Astrocyte (in vitro differentiated cells and primary cell): ENCODE measurements at regions not wholly inside any gene's neighbourhood (a gene's known extent, or its start where the extent isn't known, plus 50 kb on each side); places are given as distances from the start of the nearest gene placed in this dataset.

Experiments used
- DNase-seq: peaks from one replicate; pipeline ENCODE4 v3.0.0-alpha.2; 2010; ENCODE audit warnings: low read depth
- FAIRE-seq: peaks from 2 replicates; lab custom pipeline; 2011; peaks lifted over from hg19 to GRCh38; lab: Jason Lieb, UNC
- H2AFZ ChIP-seq: 2 replicates; pipeline ENCODE4 v1.6.0; 2012; ENCODE audit warnings: low read depth, low read length, inconsistent platforms
- H3K27ac ChIP-seq: 2 replicates; pipeline ENCODE4 v1.5.1; 2011; ENCODE audit warnings: low read depth, low read length, inconsistent platforms
- H3K27me3 ChIP-seq: 2 replicates; pipeline ENCODE4 v1.6.0; 2011; ENCODE audit warnings: low read length, inconsistent platforms; ENCODE audit not compliant: insufficient read depth
- H3K36me3 ChIP-seq: 2 replicates; pipeline ENCODE4 v1.5.1; 2011; ENCODE audit warnings: low read length, inconsistent platforms; ENCODE audit not compliant: insufficient read depth
- H3K4me1 ChIP-seq: 2 replicates; pipeline ENCODE4 v1.5.1; 2011; ENCODE audit warnings: low read length, inconsistent platforms; ENCODE audit not compliant: insufficient read depth
- H3K4me2 ChIP-seq: 2 replicates; pipeline ENCODE4 v1.6.0; 2012; ENCODE audit warnings: low read length, inconsistent platforms
- H3K4me3 ChIP-seq: 2 replicates; pipeline ENCODE4 v1.5.1; 2011; ENCODE audit warnings: low read depth, mild to moderate bottlenecking, low read length, inconsistent platforms; ENCODE audit not compliant: insufficient read depth
- H3K79me2 ChIP-seq: 2 replicates; pipeline ENCODE4 v1.6.0; 2012; ENCODE audit warnings: mild to moderate bottlenecking, low read length, inconsistent platforms; ENCODE audit not compliant: insufficient read depth
- H3K9ac ChIP-seq: 2 replicates; pipeline ENCODE4 v1.6.0; 2012; ENCODE audit warnings: mild to moderate bottlenecking, low read length, inconsistent platforms
- H3K9me3 ChIP-seq: 2 replicates; pipeline ENCODE4 v1.5.1; 2012; ENCODE audit warnings: low read depth, mild to moderate bottlenecking, low read length, inconsistent platforms; ENCODE audit not compliant: insufficient read depth
- H4K20me1 ChIP-seq: 2 replicates; pipeline ENCODE4 v1.6.0; 2012; ENCODE audit warnings: low read length, inconsistent platforms; ENCODE audit not compliant: insufficient read depth
- H3K27ac Mint-ChIP-seq: one replicate; pipeline ENCODE4 v1.8.0; 2021; ENCODE audit warnings: mild to moderate bottlenecking, mixed read lengths; ENCODE audit not compliant: unreplicated experiment
- H3K27me3 Mint-ChIP-seq: one replicate; pipeline ENCODE4 v1.8.0; 2021; ENCODE audit warnings: low read depth, mixed read lengths; ENCODE audit not compliant: unreplicated experiment
- H3K36me3 Mint-ChIP-seq: one replicate; pipeline ENCODE4 v1.8.0; 2021; ENCODE audit warnings: low read depth, mixed read lengths; ENCODE audit not compliant: unreplicated experiment
- H3K4me1 Mint-ChIP-seq: one replicate; pipeline ENCODE4 v1.8.0; 2021; ENCODE audit warnings: low read depth, mixed read lengths; ENCODE audit not compliant: unreplicated experiment
- H3K4me3 Mint-ChIP-seq: one replicate; pipeline ENCODE4 v1.8.0; 2021; ENCODE audit warnings: mild to moderate bottlenecking, moderate library complexity, mixed read lengths; ENCODE audit not compliant: unreplicated experiment
- H3K9me3 Mint-ChIP-seq: one replicate; pipeline ENCODE4 v1.8.0; 2021; ENCODE audit warnings: mild to moderate bottlenecking, mixed read lengths; ENCODE audit not compliant: unreplicated experiment
- EZH2 ChIP-seq: IDR thresholded peaks from 2 replicates; pipeline ENCODE4 v1.6.1; 2012; ENCODE audit warnings: mild to moderate bottlenecking, low read length, inconsistent platforms; ENCODE audit not compliant: insufficient read depth
- TF ChIP-seq, protein P1 (sequence below): IDR thresholded peaks from 2 replicates; pipeline ENCODE4 v1.5.1; 2011; ENCODE audit warnings: low read depth, mild to moderate bottlenecking, inconsistent platforms, low read length, moderate library complexity; ENCODE audit not compliant: insufficient read depth

DNA sequence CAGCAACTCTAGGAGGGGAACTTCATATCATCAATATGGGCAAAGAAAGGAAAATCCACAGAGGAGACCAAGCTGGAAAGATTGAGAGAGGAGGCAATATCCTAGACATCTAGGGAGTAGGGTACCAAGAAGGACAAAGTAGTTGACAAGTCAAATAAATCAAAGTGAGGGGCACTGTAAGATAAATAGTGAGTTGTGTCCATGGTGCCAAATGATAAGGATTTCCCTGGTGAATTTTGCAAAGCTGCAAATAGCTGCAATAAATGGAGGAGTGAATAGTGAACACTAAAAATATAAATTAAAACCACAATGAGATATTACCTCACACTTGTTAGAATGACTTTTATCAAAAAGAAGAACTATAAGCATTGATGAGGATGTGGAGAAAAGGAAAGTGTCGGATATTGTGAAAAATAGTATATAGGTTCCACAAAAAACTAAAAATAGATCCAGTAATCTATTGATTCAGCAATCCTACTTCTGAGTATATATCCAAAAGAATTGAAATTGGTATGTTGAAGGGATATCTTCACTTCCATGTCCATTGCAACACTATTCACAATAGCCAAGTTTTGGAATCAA is 258.2 kb upstream of the FN1 start:
- H3K4me1 ChIP-seq = peaks cover 34% of the 10 kb centered on the region

DNA sequence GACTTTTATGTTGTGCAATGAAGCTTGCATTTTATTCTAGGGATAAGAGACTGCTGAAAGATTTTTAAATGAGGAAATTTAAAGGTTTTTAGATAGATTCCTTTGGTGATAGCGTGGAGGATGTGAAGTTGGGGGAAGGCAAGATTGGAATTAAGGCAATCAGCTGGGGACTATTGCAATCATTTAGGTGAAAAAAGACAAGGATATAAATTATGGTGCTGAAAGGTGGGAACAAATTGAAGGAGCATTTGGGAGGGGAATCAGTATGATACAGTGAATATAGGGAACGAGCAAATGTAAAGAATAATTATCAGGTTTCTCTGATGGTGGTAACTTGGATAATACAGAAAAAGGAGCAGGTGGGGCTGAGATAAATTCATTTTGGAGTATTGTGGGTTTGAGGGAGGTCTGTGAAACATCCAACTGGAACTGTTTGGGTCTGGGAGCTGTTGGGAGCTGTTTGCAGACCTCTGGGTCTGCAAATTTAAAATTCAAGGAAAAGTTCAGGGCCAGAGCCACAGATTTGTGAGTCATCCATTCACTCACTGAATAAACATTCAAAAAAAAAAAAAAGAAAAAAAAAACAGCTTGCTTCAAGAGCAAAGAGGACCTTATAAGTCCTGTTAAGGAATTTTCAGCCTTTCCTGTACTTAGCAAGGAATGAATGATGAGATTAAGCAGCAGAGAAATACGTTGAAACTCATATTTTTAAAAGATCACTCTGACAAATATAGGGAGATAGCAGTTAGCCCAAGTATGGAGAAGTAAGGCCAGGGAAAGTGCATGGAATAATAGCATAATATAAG is 257.5 kb upstream of the FN1 start:
- FAIRE-seq (peak; percentile 63), DNase-seq (peak; percentile 94)
- no peak overlapping the region for H3K4me3 Mint-ChIP-seq
- Histone ChIP-seq H3K27me3 (no peaks in the 10 kb centered on the region), H3K79me2 (no peaks in the 10 kb centered on the region), H3K4me1 (peaks cover 34% of the 10 kb centered on the region), H4K20me1 (no peaks in the 10 kb centered on the region), H3K9ac (peak overlapping the region; percentile 73), H3K27ac (peak overlapping the region; percentile 94), H3K9me3 (no peaks in the 10 kb centered on the region), H3K4me3 (no peak overlapping the region), H3K4me2 (peak overlapping the region; percentile 66), H3K36me3 (no peaks in the 10 kb centered on the region), H2AFZ (no peak overlapping the region)
- peaks cover 46% of the 10 kb centered on the region for H3K4me1 Mint-ChIP-seq
- no peaks in the 10 kb centered on the region for H3K27me3 Mint-ChIP-seq
- peaks cover 2% of the 10 kb centered on the region for H3K36me3 Mint-ChIP-seq
- H3K9me3 Mint-ChIP-seq = peaks cover 4% of the 10 kb centered on the region
- TF ChIP-seq EZH2 = no peak
- TF ChIP-seq, protein P1, sequence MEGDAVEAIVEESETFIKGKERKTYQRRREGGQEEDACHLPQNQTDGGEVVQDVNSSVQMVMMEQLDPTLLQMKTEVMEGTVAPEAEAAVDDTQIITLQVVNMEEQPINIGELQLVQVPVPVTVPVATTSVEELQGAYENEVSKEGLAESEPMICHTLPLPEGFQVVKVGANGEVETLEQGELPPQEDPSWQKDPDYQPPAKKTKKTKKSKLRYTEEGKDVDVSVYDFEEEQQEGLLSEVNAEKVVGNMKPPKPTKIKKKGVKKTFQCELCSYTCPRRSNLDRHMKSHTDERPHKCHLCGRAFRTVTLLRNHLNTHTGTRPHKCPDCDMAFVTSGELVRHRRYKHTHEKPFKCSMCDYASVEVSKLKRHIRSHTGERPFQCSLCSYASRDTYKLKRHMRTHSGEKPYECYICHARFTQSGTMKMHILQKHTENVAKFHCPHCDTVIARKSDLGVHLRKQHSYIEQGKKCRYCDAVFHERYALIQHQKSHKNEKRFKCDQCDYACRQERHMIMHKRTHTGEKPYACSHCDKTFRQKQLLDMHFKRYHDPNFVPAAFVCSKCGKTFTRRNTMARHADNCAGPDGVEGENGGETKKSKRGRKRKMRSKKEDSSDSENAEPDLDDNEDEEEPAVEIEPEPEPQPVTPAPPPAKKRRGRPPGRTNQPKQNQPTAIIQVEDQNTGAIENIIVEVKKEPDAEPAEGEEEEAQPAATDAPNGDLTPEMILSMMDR = no peak
- peak overlapping the region; percentile 89 for H3K27ac Mint-ChIP-seq

More for the DNA sequence above, 258.2 kb upstream of the FN1 start:
- peak overlapping the region; percentile 51 for H3K4me2 ChIP-seq
- no peak overlapping the region for H3K4me3 Mint-ChIP-seq
- TF ChIP-seq EZH2 = no peak
- TF ChIP-seq, protein P1 = no peak
- H3K9ac ChIP-seq = peak overlapping the region; percentile 66
- FAIRE-seq = peak; percentile 73
- H3K36me3 ChIP-seq = no peaks in the 10 kb centered on the region
- H2AFZ ChIP-seq = no peak overlapping the region
- H3K4me3 ChIP-seq = no peak overlapping the region
- H3K27ac Mint-ChIP-seq = peak overlapping the region; percentile 89
- no peaks in the 10 kb centered on the region for H3K27me3 Mint-ChIP-seq
- H3K9me3 ChIP-seq = no peaks in the 10 kb centered on the region
- H4K20me1 ChIP-seq = no peaks in the 10 kb centered on the region
- H3K36me3 Mint-ChIP-seq = peaks cover 2% of the 10 kb centered on the region
- H3K79me2 ChIP-seq = no peaks in the 10 kb centered on the region
- H3K9me3 Mint-ChIP-seq = peaks cover 7% of the 10 kb centered on the region
- peaks cover 51% of the 10 kb centered on the region for H3K4me1 Mint-ChIP-seq
- peak overlapping the region; percentile 94 for H3K27ac ChIP-seq
- DNase-seq = no peak
- H3K27me3 ChIP-seq = no peaks in the 10 kb centered on the region
